8988T (cell line): ENCODE measurements at regions not wholly inside any gene's neighbourhood (a gene's known extent, or its start where the extent isn't known, plus 50 kb on each side); places are given as distances from the start of the nearest gene placed in this dataset.
"Not testable (repeated sequence)": the region's sequence is repeated elsewhere in the genome, so short reads cannot be mapped to it uniquely, and the experiment has no call there.

Source experiments
- DNase-seq: peaks from one replicate; pipeline ENCODE4 v3.0.0; 2011

DNA sequence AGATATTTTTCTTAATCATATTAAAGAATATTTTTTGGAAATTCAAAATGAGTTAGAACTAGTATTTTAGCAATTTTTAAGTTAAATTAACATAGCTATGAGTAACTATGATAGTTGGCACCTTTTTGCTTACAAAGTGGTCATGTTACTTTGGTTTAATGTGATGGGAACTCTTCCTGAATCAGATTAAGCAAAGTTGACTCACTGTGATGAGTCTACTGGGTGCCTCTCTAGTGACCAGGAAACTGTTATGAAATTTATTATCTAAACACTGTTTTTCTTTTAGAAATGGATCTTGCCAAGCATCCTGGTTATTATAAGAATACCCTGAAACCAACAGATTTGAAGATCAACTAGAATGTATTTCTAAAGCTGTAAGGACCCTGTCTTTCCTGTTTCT is 985.8 kb downstream of the TRAM1L1 start:
- no peak for DNase-seq

- DNase-seq: not testable (repeated sequence)
Observed at GRCh38 chr4:116097353-116097752, 983.9 kb upstream of the NDST4 start.

DNA sequence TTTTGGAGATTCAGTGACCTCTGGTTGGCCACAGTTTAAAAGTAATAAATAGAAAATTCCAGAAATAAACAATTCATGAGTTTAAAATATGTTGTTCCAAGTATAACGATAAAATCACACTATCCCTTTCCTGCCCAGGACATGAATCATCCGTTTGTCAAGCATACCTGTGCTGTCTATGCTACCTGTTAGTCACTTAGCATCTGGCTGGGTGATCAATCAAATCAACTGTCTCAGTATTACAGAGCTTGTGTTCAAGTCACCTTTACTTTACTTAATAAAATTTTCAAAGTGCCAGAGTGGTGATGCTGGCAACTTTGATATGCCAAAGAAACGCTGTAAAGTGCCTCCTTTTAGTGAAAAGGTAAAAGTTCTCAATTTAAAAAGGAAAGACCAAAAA is 979.5 kb upstream of the NDST4 start:
- no peak for DNase-seq

- no peak for DNase-seq
Observed at GRCh38 chr4:116088771-116089170, 975.4 kb upstream of the NDST4 start.

DNA sequence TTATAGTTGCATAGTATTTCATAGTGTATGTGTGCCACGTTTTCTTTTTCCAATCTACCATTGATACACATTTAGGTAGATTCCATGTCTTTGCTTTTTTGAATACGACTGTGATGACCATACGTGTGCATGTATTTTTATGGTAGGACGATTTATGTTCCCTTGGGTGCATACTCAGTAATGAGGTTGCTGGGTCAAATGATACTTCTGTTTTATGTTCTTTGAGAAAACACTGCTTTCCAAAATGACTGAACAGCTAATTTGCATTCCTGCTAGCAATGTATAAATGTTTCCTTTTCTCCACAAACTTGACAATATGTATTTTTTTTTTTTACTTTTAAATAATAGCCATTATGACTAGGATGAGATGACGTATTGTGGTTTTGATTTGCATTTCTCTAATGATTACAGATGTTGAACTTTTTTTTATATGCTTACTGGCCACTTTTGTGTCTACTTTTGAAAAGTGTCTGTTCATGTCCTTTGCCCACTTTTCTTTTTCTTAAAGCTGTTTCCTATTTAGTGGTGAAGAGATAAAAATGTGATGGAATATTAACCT is 969.5 kb upstream of the NDST4 start:
- no peak for DNase-seq

- no peak for DNase-seq
Observed at GRCh38 chr4:116073051-116073450, 959.6 kb upstream of the NDST4 start.

- no peak for DNase-seq
Observed at GRCh38 chr4:116070283-116070682, 956.9 kb upstream of the NDST4 start.

DNA sequence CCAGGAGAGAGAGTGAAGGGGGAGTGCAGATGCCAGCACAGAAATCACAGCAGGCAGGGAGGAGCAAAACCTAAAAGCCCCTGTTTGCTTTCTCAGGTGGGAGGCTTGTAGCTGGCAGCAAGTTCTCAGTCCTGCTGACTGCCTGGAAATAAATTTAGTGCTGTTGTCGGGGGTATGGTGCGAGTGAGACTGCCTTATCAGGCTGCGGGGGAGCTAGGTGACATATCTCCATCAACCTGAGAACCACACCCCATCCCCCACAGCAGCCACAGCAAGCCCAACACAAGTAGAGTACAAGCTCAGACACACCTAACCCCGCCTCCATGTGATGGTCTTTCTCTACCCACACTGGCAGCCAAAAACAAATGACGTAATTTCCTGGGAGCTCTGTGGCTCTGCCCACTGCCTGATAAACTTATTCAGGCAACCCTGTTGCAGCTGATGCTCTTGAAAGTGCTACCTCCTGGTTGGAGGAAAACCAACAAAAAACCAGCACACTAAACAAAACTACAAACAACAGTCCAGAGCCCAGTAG is 953.4 kb upstream of the NDST4 start:
- DNase-seq: no peak

DNA sequence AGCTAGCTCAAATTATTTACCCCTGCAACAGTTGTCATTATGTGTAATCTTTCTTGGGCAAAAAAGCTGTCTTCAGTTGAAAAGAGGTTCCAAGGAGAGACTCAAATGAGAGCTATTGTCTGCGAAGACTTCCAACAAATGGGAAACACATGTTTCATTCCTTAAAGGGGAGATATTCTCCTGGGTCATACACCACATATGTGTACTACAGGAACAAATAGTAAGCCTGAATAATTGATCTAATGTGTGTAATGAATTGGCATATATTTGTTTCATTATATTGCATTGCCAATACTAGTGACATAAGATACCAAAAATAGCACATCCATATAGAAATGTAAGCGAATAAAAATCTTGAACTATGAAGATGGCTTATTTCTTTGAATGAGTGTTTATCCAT is 950.9 kb upstream of the NDST4 start:
- no peak for DNase-seq

DNA sequence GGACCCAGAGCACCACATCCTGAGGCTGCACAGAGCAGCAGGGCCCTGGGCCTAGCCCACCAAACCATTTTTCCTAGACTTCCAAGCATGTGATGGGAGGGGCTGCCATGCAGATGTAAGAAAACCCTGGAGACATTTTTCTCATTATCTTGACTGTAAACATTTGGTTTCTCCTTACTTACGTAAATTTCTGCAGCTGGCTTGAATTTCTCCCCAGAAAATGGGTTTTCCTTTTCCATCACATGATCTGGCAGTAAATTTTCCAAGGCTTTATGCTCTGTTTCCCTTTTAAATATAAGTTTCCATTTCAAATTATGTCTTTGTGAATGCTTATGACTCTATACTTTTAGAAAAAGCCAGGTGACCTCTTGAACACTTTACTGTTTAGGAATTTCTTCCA is 945.9 kb upstream of the NDST4 start:
- no peak for DNase-seq

DNA sequence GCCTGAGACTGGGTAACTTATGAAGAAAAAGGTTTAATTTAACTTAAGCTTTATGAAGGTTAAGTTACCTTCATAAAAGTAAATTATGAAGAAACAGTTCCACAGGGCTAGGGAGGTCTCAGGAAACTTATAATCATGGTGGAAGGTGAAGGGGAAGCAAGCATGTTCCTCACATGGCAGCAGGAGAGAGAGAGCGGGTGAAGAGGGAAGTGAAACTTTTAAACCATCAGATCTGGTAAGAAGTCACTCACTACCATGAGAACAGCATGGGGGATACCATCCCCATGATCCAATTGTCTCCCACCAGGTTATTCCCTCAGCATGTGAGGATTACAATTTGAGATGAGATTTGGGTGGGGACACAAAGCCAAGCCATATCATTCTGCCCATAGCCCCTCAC is 944.7 kb upstream of the NDST4 start:
- no peak for DNase-seq

- DNase-seq: no peak
Observed at GRCh38 chr4:116055857-116056827, 942.7 kb upstream of the NDST4 start.

GRCh38 chr4:116027311-116027710 is 913.9 kb upstream of the NDST4 start:
- no peak for DNase-seq

DNA sequence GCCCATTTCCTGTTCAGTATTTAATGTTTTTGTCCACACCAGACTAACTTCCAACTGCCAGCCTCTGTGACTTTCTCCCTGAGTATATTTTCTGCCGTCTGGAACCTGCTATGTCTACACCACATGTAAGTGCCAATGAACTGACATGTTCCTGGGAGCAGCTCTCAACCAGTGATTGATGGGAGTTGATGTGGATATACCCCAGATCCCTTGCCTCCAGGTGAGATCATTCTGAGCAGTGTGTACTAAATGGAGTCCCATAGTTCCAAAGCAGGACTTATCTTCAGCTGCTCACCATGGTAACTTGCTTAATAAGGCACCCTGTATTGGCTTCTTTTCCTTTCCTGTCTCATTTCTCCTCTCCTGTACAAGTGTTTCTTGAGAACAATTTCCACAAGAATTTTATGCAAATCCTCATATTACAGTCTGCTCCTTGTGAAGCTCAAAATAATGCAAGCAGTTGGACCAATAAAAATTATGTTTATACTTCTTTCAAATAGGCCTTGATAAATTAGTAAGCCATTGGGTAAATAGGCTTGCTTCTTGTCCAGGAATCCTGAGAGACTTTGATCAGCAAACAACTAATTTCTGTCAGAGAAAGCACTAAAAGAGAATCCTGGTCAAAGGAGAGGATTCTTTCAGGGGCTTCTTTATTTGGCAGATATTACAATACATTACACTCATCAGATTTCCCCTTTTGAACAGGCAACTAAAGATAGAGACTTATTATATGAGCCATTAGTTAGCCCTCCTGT is 911.7 kb upstream of the NDST4 start:
- DNase-seq: no peak

GRCh38 chr4:116023049-116023448 is 909.6 kb upstream of the NDST4 start:
- DNase-seq: no peak

DNA sequence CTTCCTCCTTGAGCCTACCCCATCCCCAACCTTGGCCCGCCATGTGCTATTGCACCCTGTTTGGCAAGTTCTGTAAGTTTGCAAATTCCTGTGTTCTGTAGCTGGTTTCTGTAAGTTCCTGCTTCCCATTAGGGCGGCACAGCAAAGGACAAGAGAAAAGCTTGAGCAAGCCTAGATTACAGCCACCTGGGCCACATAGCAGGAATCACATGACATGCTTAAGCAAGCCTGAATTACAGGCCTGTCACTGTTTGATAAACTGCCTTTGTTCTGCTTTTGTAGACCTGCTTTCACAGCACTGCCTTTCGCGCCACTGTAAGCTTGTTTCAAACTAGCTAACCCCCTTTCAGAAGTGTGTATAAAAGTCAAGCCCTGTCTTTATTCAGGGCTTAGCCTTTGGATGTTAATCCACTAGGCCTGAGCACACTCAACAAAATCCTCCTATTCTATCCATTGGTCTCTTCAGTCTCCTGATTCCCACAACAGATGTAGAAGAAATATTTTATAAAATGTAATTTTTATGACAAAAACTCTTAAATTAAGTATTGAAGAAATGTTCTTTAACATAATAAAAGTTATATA is 906.8 kb upstream of the NDST4 start:
- no peak for DNase-seq

DNA sequence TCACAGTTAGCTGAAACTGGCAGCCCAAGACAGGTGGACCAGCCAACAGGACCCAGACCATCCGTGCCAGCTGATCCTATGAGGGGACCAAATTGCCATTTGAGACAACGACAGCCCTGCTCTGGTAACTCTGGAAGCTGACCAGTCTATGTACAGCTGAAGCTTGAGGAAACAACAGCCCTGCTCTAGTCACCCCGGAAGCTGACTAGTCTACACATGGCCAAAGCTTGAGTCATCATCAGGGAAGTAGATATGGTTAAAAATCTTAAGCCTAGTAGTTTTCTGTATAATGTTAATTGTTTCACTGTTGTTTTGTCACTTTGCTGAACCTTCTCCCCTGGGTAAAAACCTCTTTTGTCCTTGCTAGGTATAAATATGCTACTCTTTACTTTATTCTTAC is 905.4 kb upstream of the NDST4 start:
- no peak for DNase-seq

DNA sequence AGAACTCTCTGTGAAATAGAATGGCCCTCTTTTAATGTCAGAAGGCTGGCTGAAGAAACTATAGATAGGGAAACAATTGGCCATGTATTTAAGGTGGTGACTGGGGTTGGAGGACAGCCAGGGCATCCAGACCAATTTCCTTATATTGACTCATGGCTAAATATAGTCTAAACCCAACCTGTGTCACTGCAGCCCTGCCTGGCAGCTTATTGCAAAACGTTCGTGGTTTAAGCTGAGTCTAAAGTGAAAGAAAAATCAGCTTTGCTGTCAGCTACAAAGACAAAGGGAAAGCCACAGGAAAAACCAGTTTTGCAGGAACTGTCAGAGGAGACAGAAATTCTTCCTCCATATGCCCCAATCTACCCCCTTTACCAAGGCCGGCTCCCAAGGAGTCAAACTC is 902.8 kb upstream of the NDST4 start:
- no peak for DNase-seq

DNA sequence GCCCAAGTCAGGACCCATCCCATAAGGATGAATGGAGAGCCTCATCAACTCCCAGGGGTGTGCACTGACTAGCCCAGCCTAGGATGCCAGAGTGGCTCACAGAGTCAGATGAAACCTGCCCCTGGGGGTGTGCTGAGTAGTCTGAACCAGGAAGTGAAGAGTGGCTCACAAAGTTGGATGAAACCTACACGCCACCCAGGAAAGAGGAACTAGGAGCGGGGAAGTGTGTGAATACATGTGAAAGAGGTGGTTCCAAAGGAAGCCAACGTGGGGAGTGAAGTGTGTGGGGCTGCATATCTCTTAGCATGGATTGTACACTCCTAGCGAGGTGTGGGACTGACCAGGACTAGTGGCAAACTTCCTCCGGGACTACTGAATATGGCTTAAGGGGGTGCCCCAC is 902.1 kb upstream of the NDST4 start:
- DNase-seq: no peak

DNA sequence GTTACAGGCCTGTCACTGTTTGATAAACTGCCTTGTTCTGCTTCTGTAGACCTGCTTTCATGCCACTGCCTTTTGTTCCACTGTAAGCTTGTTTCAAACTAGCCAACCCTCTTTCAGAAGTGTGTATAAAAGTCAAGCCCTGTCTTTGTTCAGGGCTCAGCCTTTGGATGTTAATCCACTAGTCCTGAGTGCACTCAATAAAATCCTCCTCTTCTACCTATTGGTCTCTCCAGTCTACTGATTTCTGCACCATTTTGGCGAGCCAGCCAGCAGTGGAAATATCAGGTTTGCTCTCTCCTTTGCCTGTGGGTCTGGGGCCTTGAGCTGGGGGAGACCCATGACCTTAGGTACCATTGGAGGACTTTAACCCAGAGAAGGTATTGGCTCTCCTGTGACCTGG is 901.6 kb upstream of the NDST4 start:
- no peak for DNase-seq

DNA sequence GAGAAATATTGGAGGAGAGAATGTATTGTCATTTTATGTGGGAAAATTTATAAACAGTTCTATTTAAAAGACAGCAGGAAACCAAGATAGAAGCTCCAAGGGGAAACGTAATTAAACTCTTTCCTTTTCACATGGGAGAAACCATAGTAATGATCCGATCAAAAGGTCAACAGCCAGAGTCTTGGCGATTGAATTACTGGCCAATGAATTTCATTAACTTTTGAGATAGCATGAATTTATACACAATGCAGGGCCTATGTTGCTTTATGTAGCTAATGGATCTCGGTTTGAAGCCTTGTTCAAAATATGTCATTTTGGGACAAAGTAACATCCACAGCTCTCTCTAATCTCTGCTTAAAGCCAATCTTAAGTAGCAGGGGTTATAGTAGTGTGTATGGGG is 897.5 kb upstream of the NDST4 start:
- DNase-seq: no peak

DNA sequence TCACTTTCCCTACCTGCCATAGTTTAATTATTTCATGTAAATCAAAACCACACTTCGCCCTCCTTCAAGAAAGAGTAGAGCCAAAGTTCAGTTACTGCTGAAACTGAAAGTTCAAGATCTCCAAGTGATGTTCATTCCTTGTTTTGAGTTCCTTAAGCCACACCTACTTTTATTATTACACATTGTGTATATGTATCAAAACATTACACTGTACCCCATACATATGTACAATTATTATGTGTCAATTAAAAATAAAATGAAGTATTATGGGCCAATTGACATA is 892.3 kb upstream of the NDST4 start:
- no peak for DNase-seq

GRCh38 chr4:116005037-116005805 is 891.8 kb upstream of the NDST4 start:
- no peak for DNase-seq
